MCF 10A (cell line): ENCODE measurements at regions not wholly inside any gene's neighbourhood (a gene's known extent, or its start where the extent isn't known, plus 50 kb on each side); places are given as distances from the start of the nearest gene placed in this dataset.
"Not testable (repeated sequence)": the region's sequence is repeated elsewhere in the genome, so short reads cannot be mapped to it uniquely, and the experiment has no call there.

Source experiments
- BruUV-seq: library from RNA; stranded (reverse); fragments of 400-500 nt; replicated peaks from 2 replicates; lab custom pipeline; 2021; lab: Mats Ljungman, UMichigan
- CTCF ChIA-PET: fragments of 300-600 bp; sonication (Branson Sonifier 250); formaldehyde crosslinking; extraction: SDS; loops from one replicate; lab custom pipeline; 2021; ENCODE audit warnings: antibody characterized with exemption, inconsistent platforms; lab: Yijun Ruan, JAX
- POLR2A ChIA-PET: fragments of 300-600, 350-650 bp; sonication (Branson Sonifier 250); formaldehyde crosslinking; extraction: SDS; loops from one replicate; lab custom pipeline; 2020; ENCODE audit warnings: antibody characterized with exemption, inconsistent platforms; lab: Yijun Ruan, JAX
- DNase-seq: peaks from one replicate; pipeline ENCODE4 v3.0.0-alpha.2; 2018; ENCODE audit not compliant: unreplicated experiment
- H3K27ac Mint-ChIP-seq: one replicate; pipeline ENCODE4 v1.8.0; 2022; ENCODE audit warnings: mild to moderate bottlenecking, low read depth, mixed read lengths; ENCODE audit not compliant: unreplicated experiment
- H3K27me3 Mint-ChIP-seq: one replicate; pipeline ENCODE4 v1.8.0; 2022; ENCODE audit warnings: mixed read lengths; ENCODE audit not compliant: insufficient read depth, unreplicated experiment
- H3K36me3 Mint-ChIP-seq: one replicate; pipeline ENCODE4 v1.8.0; 2022; ENCODE audit warnings: mild to moderate bottlenecking, moderate library complexity, mixed read lengths; ENCODE audit not compliant: insufficient read depth, unreplicated experiment
- H3K4me1 Mint-ChIP-seq: one replicate; pipeline ENCODE4 v1.8.0; 2022; ENCODE audit warnings: mixed read lengths; ENCODE audit not compliant: insufficient read depth, unreplicated experiment
- H3K4me3 Mint-ChIP-seq: one replicate; pipeline ENCODE4 v1.8.0; 2022; ENCODE audit warnings: mild to moderate bottlenecking, moderate library complexity, mixed read lengths; ENCODE audit not compliant: unreplicated experiment
- H3K9me3 Mint-ChIP-seq: one replicate; pipeline ENCODE4 v1.8.0; 2022; ENCODE audit warnings: mixed read lengths; ENCODE audit not compliant: unreplicated experiment
- CTCF ChIP-seq: fragments of 200-600 bp; IDR thresholded peaks from one replicate; pipeline ENCODE4 v1.8.0; 2022; ENCODE audit warnings: antibody characterized with exemption, mild to moderate bottlenecking; ENCODE audit not compliant: unreplicated experiment
- intact Hi-C: fragments of 100-400 bp; cut with micrococcal nuclease; formaldehyde crosslinking; loops from 2 replicates; pipeline ENCODE4 v1.14.1; 2022

GRCh38 chr14:104416383-104416782 is 163.2 kb upstream of the C14orf180 start:
- H3K9me3 Mint-ChIP-seq, result peaks cover 7% of the 10 kb centered on the region
- H3K4me3 Mint-ChIP-seq, result no peak overlapping the region
- intact Hi-C loops, result no loop called here
- ChIA-PET CTCF (no interaction called here), POLR2A (no interaction called here)
- no peak for DNase-seq
- no peak for TF ChIP-seq CTCF
- no peak overlapping the region for H3K27ac Mint-ChIP-seq
- BruUV-seq, result no TSS peak
- H3K36me3 Mint-ChIP-seq, result no peaks in the 10 kb centered on the region
- H3K27me3 Mint-ChIP-seq, result peaks cover 59% of the 10 kb centered on the region
- H3K4me1 Mint-ChIP-seq, result no peaks in the 10 kb centered on the region

GRCh38 chr14:104419865-104420505 is 159.6 kb upstream of the C14orf180 start:
- ChIA-PET CTCF (no interaction called here), POLR2A (no interaction called here)
- peaks cover 48% of the 10 kb centered on the region for H3K27me3 Mint-ChIP-seq
- no peak overlapping the region for H3K4me3 Mint-ChIP-seq
- intact Hi-C loops, result no loop called here
- no peaks in the 10 kb centered on the region for H3K4me1 Mint-ChIP-seq
- H3K36me3 Mint-ChIP-seq, result no peaks in the 10 kb centered on the region
- no peaks in the 10 kb centered on the region for H3K9me3 Mint-ChIP-seq
- H3K27ac Mint-ChIP-seq, result no peak overlapping the region
- no peak for DNase-seq
- TF ChIP-seq CTCF, result no peak
- no TSS peak for BruUV-seq

GRCh38 chr14:104420523-104420922 is 159.0 kb upstream of the C14orf180 start:
- CTCF ChIA-PET, H3K4me1 Mint-ChIP-seq, DNase-seq, BruUV-seq, H3K36me3 Mint-ChIP-seq, H3K27ac Mint-ChIP-seq, POLR2A ChIA-PET, intact Hi-C loops, H3K4me3 Mint-ChIP-seq, H3K9me3 Mint-ChIP-seq: not testable (repeated sequence)
- H3K27me3 Mint-ChIP-seq, result peaks cover 43% of the 10 kb centered on the region

GRCh38 chr14:104420990-104421389 is 158.6 kb upstream of the C14orf180 start:
- intact Hi-C loops, result no loop called here
- no peak for TF ChIP-seq CTCF
- Mint-ChIP-seq H3K4me1 (no peaks in the 10 kb centered on the region), H3K36me3 (no peaks in the 10 kb centered on the region), H3K4me3 (no peak overlapping the region), H3K9me3 (no peaks in the 10 kb centered on the region), H3K27ac (no peak overlapping the region), H3K27me3 (peaks cover 38% of the 10 kb centered on the region)
- CTCF ChIA-PET, result no interaction called here
- POLR2A ChIA-PET, result no interaction called here
- DNase-seq, result no peak
- no TSS peak for BruUV-seq

GRCh38 chr14:104421401-104421821 is 158.2 kb upstream of the C14orf180 start:
- POLR2A ChIA-PET, result no interaction called here
- H3K36me3 Mint-ChIP-seq, result no peaks in the 10 kb centered on the region

More at GRCh38 chr14:104421401-104421821, 158.2 kb upstream of the C14orf180 start:
- no peak for DNase-seq
- intact Hi-C loops, result no loop called here
- Mint-ChIP-seq H3K27me3 (peaks cover 34% of the 10 kb centered on the region), H3K4me1 (no peaks in the 10 kb centered on the region), H3K9me3 (no peaks in the 10 kb centered on the region), H3K4me3 (no peak overlapping the region), H3K27ac (no peak overlapping the region)
- no TSS peak for BruUV-seq
- CTCF ChIA-PET, result no interaction called here
- no peak for TF ChIP-seq CTCF
